Liver (tissue), 8 donors: ENCODE measurements at regions not wholly inside any gene's neighbourhood (a gene's known extent, or its start where the extent isn't known, plus 50 kb on each side); places are given as distances from the start of the nearest gene placed in this dataset.

Experiments
- DNase-seq: peaks from one replicate; pipeline ENCODE4 v3.0.0-alpha.2; 2017; ENCODE audit warnings: low spot score
- H3K27ac ChIP-seq, 2 donors: one replicate each; pipeline ENCODE4 v1.7.0; 2013; ENCODE audit warnings: inconsistent platforms in 2 of 2, low read length in 2 of 2, control low read depth in 1 of 2, low read depth in 1 of 2, mild to moderate bottlenecking in 1 of 2
- H3K27me3 ChIP-seq, 4 donors: one replicate each; pipeline versions ENCODE4 v1.6.1 to v1.7.0; 2013; ENCODE audit warnings: low read length in 3 of 4, inconsistent platforms in 1 of 4, mild to moderate bottlenecking in 1 of 4, moderate library complexity in 1 of 4; ENCODE audit not compliant: control insufficient read depth in 4 of 4, insufficient read depth in 4 of 4
- H3K36me3 ChIP-seq, 4 donors: one replicate each; pipeline versions ENCODE4 v1.6.1 to v1.7.0; 2013; ENCODE audit warnings: low read length in 3 of 4, mild to moderate bottlenecking in 3 of 4, low read depth in 1 of 4, moderate library complexity in 1 of 4; ENCODE audit not compliant: control insufficient read depth in 4 of 4, insufficient read depth in 3 of 4
- H3K4me1 ChIP-seq, 4 donors: one replicate each; pipeline versions ENCODE4 v1.6.1 to v1.7.0; 2013; ENCODE audit warnings: low read length in 3 of 4, mild to moderate bottlenecking in 3 of 4, moderate library complexity in 1 of 4; ENCODE audit not compliant: control insufficient read depth in 4 of 4, insufficient read depth in 4 of 4
- H3K4me3 ChIP-seq, 3 donors: one replicate each; pipeline versions ENCODE4 v1.6.1 to v1.7.0; 2013; ENCODE audit warnings: low read length in 3 of 3, control low read depth in 1 of 3, low read depth in 1 of 3, mild to moderate bottlenecking in 1 of 3
- H3K9ac ChIP-seq, 2 donors: one replicate each; pipeline ENCODE4 v1.7.0; 2013; ENCODE audit warnings: low read length in 2 of 2, mild to moderate bottlenecking in 2 of 2, moderate library complexity in 2 of 2, control low read depth in 1 of 2, low read depth in 1 of 2
- H3K9me3 ChIP-seq, 4 donors: one replicate each; pipeline versions ENCODE4 v1.6.1 to v1.7.0; 2013; ENCODE audit warnings: low read length in 3 of 4; ENCODE audit not compliant: control insufficient read depth in 4 of 4
- EGR1 ChIP-seq, 2 donors: IDR thresholded peaks; 2 replicates each; pipeline ENCODE4 v1.6.1; 2016 to 2018; ENCODE audit warnings: antibody characterized with exemption in 2 of 2, low read depth in 2 of 2
- FOXA1 ChIP-seq: IDR thresholded peaks from 2 replicates; pipeline ENCODE4 v1.6.1; 2016; ENCODE audit warnings: antibody characterized with exemption
- GABPA ChIP-seq, 2 donors: IDR thresholded peaks in 1 of 2; conservative IDR thresholded peaks in 1 of 2; 2 replicates each; pipeline ENCODE4 v1.6.1; 2016; ENCODE audit warnings: antibody characterized with exemption in 2 of 2, mild to moderate bottlenecking in 1 of 2, moderate library complexity in 1 of 2
- HNF4A ChIP-seq, 2 donors: conservative IDR thresholded peaks; 2 replicates each; pipeline ENCODE4 v1.6.1; 2016; ENCODE audit warnings: antibody characterized with exemption in 2 of 2, mild to moderate bottlenecking in 2 of 2
- HNF4G ChIP-seq: IDR thresholded peaks from 2 replicates; pipeline ENCODE4 v1.6.1; 2016; ENCODE audit warnings: antibody characterized with exemption
- JUND ChIP-seq, 2 donors: IDR thresholded peaks; 2 replicates each; pipeline ENCODE4 v1.6.1; 2016; ENCODE audit warnings: antibody characterized with exemption in 2 of 2
- NR2F2 ChIP-seq: IDR thresholded peaks from 2 replicates; pipeline ENCODE4 v1.6.1; 2016; ENCODE audit warnings: antibody characterized with exemption
- RAD21 ChIP-seq, 2 donors: IDR thresholded peaks; 2 replicates each; pipeline ENCODE4 v1.6.1; 2016; ENCODE audit warnings: antibody characterized with exemption in 2 of 2, mild to moderate bottlenecking in 2 of 2
- RXRA ChIP-seq, 2 donors: IDR thresholded peaks; 2 replicates each; pipeline ENCODE4 v1.6.1; 2017 to 2018; ENCODE audit warnings: antibody characterized with exemption in 2 of 2, mild to moderate bottlenecking in 1 of 2
- TAF1 ChIP-seq: conservative IDR thresholded peaks from 2 replicates; pipeline ENCODE4 v1.6.1; 2016; ENCODE audit warnings: antibody characterized with exemption, mild to moderate bottlenecking
- YY1 ChIP-seq: IDR thresholded peaks from 2 replicates; pipeline ENCODE4 v1.6.1; 2016; ENCODE audit warnings: antibody characterized with exemption, mild to moderate bottlenecking
- WGBS: extraction: QIAGEN DNeasy Blood & Tissue Kit; methylation state at CpG from one replicate; pipeline ENCODE4 v1.1.7; 2013; 5-methylcytosine and 5-hydroxymethylcytosine counted together
- TF ChIP-seq, protein P1 (sequence below): IDR thresholded peaks from 2 replicates; pipeline ENCODE4 v1.6.1; 2016; ENCODE audit warnings: antibody characterized with exemption
- TF ChIP-seq, protein P2 (sequence below): IDR thresholded peaks from 2 replicates; pipeline ENCODE4 v1.6.1; 2016; ENCODE audit warnings: antibody characterized with exemption
- TF ChIP-seq, protein P3 (sequence below): IDR thresholded peaks from 2 replicates; pipeline ENCODE4 v1.6.1; 2016; ENCODE audit warnings: antibody characterized with exemption, mild to moderate bottlenecking
- TF ChIP-seq, protein P4 (sequence below): fragments of 150-350 bp; IDR thresholded peaks from 2 replicates; pipeline ENCODE4 v1.5.1; 2017; ENCODE audit warnings: improper control_type of control experiment, low read depth, low read length; ENCODE audit not compliant: missing input control
- donor health status: healthy.
- donor health status: healthy.
- donor health status: healthy.
- donor health status: healthy.
- donor health status: healthy.

DNA sequence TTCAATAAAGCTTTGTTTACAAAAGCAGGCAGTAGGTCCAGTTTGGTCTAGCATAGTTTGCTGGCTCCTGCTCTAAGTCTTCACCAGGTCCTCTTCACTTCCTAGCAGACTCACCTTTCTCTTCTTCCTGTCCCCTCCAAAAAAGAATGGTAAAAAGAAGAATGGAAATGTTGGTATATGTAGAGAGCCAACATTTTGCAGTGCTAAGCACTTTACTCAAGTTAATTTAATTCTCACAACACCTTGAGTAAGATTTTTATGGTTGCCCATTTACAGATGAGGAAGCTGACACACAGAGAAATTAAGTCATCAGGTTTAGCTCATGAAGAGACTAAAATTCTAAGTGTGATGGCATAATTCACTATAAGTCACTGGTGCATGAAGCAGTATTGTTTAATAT is 230.1 kb upstream of the PRICKLE2 start:
- Histone ChIP-seq H3K9me3 (no peaks in the 10 kb centered on the region), H3K27ac (no peak overlapping the region), H3K4me1 (no peaks in the 10 kb centered on the region), H3K36me3 (no peaks in the 10 kb centered on the region), H3K27me3 (peaks cover 0 to 3% (median 0%) of the 10 kb centered on the region in 4 donors), H3K4me3 (no peak overlapping the region), H3K9ac (no peak overlapping the region)
- no peak for TF ChIP-seq NR2F2
- TF ChIP-seq YY1: no peak
- TF ChIP-seq EGR1 (IDR thresholded peaks at IDR 0.05; ENCODE audit: low read depth in 2 of 2): no peak
- no peak for TF ChIP-seq TAF1
- no peak for TF ChIP-seq GABPA (IDR thresholded peaks at IDR 0.05 in 1 of 2, conservative IDR thresholded peaks at IDR 0.05 in 1 of 2)
- no peak for TF ChIP-seq HNF4G
- DNase-seq: no peak

DNA sequence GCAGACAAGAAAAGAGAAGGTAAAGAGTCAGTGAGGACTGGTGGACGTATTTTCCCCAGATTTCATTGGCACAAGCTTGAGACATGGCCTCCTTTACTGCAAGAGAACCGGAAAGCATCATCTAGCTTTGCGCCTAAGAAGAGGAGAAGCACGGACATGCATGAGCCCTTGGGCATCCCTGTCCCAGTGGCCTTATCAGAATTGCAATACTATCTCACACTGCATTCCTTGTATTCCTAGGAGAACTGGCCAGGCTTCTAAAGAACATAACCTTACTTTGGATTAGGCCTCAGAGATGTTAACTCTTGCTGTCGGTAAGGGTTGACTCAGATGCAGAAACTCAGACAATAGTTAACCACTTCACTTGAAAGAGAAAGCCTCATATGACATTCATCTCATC is 229.5 kb upstream of the PRICKLE2 start:
- Histone ChIP-seq H3K4me3 (no peak overlapping the region), H3K9me3 (no peaks in the 10 kb centered on the region), H3K27ac (no peak overlapping the region), H3K9ac (no peak overlapping the region), H3K4me1 (no peaks in the 10 kb centered on the region), H3K27me3 (peaks cover 0 to 3% (median 0%) of the 10 kb centered on the region in 4 donors), H3K36me3 (no peaks in the 10 kb centered on the region)
- DNase-seq: no peak
- WGBS: 83% methylated on average over 5 of the region's 5 CpGs
- TF ChIP-seq JUND (IDR thresholded peaks at IDR 0.05) (no peak), NR2F2 (no peak), RXRA (IDR thresholded peaks at IDR 0.05) (no peak), HNF4G (no peak), YY1 (no peak), TAF1 (no peak), GABPA (IDR thresholded peaks at IDR 0.05 in 1 of 2, conservative IDR thresholded peaks at IDR 0.05 in 1 of 2) (no peak)
- TF ChIP-seq, protein P1, sequence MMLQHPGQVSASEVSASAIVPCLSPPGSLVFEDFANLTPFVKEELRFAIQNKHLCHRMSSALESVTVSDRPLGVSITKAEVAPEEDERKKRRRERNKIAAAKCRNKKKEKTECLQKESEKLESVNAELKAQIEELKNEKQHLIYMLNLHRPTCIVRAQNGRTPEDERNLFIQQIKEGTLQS: no peak

DNA sequence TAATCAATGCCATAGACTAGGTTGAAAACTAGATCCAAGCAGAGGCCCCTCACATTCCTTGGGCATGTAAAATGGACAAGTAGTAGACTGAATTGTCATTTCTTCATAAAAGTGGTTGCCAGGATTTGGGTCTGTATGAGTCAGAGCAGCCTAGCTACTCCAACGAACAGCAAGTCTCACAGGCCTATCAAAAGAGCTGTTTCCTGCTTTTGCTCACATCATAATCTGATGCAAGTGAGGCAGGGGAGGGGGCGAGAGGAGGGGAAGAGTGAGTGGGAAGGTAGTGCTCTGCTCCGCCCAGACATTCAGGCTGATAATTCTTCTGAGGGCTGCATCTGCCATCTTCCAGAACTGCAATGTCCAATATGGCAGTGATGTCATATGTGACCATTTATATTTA is 228.9 kb upstream of the PRICKLE2 start:
- no peak for DNase-seq
- no peaks in the 10 kb centered on the region for H3K36me3 ChIP-seq
- 70% methylated on average over 3 of the region's 3 CpGs for WGBS
- H3K4me1 ChIP-seq: no peaks in the 10 kb centered on the region
- TF ChIP-seq, protein P2, sequence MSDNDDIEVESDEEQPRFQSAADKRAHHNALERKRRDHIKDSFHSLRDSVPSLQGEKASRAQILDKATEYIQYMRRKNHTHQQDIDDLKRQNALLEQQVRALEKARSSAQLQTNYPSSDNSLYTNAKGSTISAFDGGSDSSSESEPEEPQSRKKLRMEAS: no peak
- TF ChIP-seq, protein P1: no peak
- TF ChIP-seq HNF4A (conservative IDR thresholded peaks at IDR 0.05) (no peak), YY1 (no peak), RXRA (IDR thresholded peaks at IDR 0.05) (no peak), JUND (IDR thresholded peaks at IDR 0.05) (no peak), RAD21 (IDR thresholded peaks at IDR 0.05) (no peak), EGR1 (IDR thresholded peaks at IDR 0.05; ENCODE audit: low read depth in 2 of 2) (no peak), TAF1 (no peak), HNF4G (no peak), NR2F2 (no peak), FOXA1 (no peak)
- TF ChIP-seq, protein P3, sequence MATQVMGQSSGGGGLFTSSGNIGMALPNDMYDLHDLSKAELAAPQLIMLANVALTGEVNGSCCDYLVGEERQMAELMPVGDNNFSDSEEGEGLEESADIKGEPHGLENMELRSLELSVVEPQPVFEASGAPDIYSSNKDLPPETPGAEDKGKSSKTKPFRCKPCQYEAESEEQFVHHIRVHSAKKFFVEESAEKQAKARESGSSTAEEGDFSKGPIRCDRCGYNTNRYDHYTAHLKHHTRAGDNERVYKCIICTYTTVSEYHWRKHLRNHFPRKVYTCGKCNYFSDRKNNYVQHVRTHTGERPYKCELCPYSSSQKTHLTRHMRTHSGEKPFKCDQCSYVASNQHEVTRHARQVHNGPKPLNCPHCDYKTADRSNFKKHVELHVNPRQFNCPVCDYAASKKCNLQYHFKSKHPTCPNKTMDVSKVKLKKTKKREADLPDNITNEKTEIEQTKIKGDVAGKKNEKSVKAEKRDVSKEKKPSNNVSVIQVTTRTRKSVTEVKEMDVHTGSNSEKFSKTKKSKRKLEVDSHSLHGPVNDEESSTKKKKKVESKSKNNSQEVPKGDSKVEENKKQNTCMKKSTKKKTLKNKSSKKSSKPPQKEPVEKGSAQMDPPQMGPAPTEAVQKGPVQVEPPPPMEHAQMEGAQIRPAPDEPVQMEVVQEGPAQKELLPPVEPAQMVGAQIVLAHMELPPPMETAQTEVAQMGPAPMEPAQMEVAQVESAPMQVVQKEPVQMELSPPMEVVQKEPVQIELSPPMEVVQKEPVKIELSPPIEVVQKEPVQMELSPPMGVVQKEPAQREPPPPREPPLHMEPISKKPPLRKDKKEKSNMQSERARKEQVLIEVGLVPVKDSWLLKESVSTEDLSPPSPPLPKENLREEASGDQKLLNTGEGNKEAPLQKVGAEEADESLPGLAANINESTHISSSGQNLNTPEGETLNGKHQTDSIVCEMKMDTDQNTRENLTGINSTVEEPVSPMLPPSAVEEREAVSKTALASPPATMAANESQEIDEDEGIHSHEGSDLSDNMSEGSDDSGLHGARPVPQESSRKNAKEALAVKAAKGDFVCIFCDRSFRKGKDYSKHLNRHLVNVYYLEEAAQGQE: no peak
- TF ChIP-seq, protein P4, sequence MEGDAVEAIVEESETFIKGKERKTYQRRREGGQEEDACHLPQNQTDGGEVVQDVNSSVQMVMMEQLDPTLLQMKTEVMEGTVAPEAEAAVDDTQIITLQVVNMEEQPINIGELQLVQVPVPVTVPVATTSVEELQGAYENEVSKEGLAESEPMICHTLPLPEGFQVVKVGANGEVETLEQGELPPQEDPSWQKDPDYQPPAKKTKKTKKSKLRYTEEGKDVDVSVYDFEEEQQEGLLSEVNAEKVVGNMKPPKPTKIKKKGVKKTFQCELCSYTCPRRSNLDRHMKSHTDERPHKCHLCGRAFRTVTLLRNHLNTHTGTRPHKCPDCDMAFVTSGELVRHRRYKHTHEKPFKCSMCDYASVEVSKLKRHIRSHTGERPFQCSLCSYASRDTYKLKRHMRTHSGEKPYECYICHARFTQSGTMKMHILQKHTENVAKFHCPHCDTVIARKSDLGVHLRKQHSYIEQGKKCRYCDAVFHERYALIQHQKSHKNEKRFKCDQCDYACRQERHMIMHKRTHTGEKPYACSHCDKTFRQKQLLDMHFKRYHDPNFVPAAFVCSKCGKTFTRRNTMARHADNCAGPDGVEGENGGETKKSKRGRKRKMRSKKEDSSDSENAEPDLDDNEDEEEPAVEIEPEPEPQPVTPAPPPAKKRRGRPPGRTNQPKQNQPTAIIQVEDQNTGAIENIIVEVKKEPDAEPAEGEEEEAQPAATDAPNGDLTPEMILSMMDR: no peak
- no peak overlapping the region for H3K9ac ChIP-seq
- H3K9me3 ChIP-seq: no peaks in the 10 kb centered on the region
- no peak overlapping the region for H3K27ac ChIP-seq
- peaks cover 0 to 2% (median 0%) of the 10 kb centered on the region in 4 donors for H3K27me3 ChIP-seq
- no peak overlapping the region for H3K4me3 ChIP-seq
